ENCODE measurements at regions not wholly inside any gene's neighbourhood (a gene's known extent, or its start where the extent isn't known, plus 50 kb on each side); places are given as distances from the start of the nearest gene placed in this dataset.

DNA sequence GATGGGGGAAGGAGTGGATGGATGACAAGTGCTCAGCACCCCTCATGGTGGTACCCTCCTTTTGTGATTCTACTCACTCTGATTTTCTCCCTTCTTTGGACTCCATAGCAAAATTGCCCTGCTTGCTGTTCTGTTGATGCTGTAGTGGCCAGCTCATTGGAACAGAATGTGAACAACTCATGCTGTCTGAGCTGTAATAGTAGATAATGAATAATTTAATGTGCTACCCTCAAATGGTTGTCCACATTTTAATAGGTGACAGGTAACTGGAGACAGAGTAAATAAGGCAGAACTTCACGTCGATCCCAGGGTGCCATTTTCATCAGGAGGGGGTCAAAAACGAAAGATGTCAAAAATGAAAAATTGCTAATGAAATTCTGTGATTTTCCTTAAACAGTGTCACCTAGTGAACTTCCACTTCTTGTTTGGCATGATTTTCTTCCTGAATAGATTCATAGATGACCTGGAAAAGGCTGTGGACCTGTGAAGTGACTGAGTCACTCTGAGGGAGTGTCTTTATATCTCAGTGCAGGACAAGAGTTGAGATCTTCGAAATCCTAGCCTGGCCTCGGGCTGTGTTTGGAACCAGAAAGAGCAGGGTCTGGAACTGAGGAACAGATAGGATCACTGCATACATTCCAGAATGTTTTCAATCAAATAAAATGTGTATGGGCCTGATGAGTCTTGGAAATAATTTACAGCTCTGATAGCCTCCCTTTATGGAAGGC, 270.2 kb downstream of the PSAT1 start:
- Histone ChIP-seq H3K4me1 (no peaks in the 10 kb centered on the region), H3K9me3 (ENCODE audit: control insufficient read depth, low read length) (no peaks in the 10 kb centered on the region), H3K27ac (no peak overlapping the region), H3K36me3 (ENCODE audit: control insufficient read depth, insufficient read depth, low read length) (no peaks in the 10 kb centered on the region), H3K27me3 (ENCODE audit: control insufficient read depth, insufficient read depth, low read length) (no peaks in the 10 kb centered on the region), H3K9ac (no peak overlapping the region), H3K4me3 (ENCODE audit: low read depth, low read length) (no peak overlapping the region), H3K79me2 (no peaks in the 10 kb centered on the region), H3K4me2 (ENCODE audit: low read length) (no peak overlapping the region), H2AFZ (no peak overlapping the region)
- TF ChIP-seq, protein P1, sequence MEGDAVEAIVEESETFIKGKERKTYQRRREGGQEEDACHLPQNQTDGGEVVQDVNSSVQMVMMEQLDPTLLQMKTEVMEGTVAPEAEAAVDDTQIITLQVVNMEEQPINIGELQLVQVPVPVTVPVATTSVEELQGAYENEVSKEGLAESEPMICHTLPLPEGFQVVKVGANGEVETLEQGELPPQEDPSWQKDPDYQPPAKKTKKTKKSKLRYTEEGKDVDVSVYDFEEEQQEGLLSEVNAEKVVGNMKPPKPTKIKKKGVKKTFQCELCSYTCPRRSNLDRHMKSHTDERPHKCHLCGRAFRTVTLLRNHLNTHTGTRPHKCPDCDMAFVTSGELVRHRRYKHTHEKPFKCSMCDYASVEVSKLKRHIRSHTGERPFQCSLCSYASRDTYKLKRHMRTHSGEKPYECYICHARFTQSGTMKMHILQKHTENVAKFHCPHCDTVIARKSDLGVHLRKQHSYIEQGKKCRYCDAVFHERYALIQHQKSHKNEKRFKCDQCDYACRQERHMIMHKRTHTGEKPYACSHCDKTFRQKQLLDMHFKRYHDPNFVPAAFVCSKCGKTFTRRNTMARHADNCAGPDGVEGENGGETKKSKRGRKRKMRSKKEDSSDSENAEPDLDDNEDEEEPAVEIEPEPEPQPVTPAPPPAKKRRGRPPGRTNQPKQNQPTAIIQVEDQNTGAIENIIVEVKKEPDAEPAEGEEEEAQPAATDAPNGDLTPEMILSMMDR (IDR thresholded peaks at IDR 0.05), result no peak

DNA sequence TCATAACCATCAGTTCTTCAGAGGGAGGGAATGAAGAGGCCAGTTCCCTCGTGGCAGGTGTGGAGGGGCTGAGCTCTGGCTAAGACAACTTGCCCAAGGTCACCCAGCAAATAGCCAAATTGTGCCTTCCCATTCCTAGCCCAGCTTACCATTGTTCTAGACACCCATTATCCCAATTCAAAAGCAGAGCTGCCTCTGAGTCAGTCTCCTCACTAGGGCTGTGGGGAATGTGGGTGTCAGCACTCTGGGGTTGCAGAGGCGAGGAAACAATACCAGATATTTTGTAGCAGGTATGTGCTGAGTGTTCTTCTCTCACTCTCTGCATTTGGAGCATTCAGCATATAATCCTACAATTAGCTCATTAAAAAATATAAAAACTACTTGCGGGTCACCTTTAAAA, 270.8 kb downstream of the PSAT1 start:
- H3K4me3 ChIP-seq (ENCODE audit: low read depth, low read length), result no peak overlapping the region
- no peak overlapping the region for H3K4me2 ChIP-seq (ENCODE audit: low read length)
- no peak overlapping the region for H3K9ac ChIP-seq
- no peaks in the 10 kb centered on the region for H3K4me1 ChIP-seq
- H3K27me3 ChIP-seq (ENCODE audit: control insufficient read depth, insufficient read depth, low read length), result no peaks in the 10 kb centered on the region
- H3K36me3 ChIP-seq (ENCODE audit: control insufficient read depth, insufficient read depth, low read length), result no peaks in the 10 kb centered on the region
- no peaks in the 10 kb centered on the region for H3K79me2 ChIP-seq
- no peak overlapping the region for H3K27ac ChIP-seq
- TF ChIP-seq, protein P1 (IDR thresholded peaks at IDR 0.05), result no peak
- H3K9me3 ChIP-seq (ENCODE audit: control insufficient read depth, low read length), result no peaks in the 10 kb centered on the region
- H2AFZ ChIP-seq, result no peak overlapping the region

DNA sequence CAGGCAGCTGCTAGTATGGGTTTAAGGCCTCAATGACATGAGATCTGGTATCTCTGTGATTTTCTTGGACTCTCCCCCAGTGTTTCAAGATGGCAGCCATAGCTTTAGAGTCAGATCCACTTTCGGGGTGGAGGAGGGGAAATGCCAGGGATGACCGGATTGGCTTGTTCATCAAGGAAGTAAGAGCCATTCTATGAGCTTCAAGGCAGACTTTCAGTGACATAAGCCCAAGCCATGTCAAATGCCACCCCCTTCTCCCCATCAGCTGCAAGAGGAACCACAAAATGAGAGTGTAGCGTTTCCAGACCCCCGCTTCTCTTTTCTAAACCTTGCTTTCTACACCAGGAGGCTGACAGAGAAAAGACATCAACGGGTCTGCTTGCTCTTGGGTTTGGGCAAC, 271.8 kb downstream of the PSAT1 start:
- no peak overlapping the region for H2AFZ ChIP-seq
- no peak overlapping the region for H3K27ac ChIP-seq
- H3K79me2 ChIP-seq, result no peaks in the 10 kb centered on the region
- H3K36me3 ChIP-seq (ENCODE audit: control insufficient read depth, insufficient read depth, low read length), result no peaks in the 10 kb centered on the region
- H3K9ac ChIP-seq, result no peak overlapping the region
- H3K27me3 ChIP-seq (ENCODE audit: control insufficient read depth, insufficient read depth, low read length), result no peaks in the 10 kb centered on the region
- no peak overlapping the region for H3K4me2 ChIP-seq (ENCODE audit: low read length)
- TF ChIP-seq, protein P1 (IDR thresholded peaks at IDR 0.05), result no peak
- H3K4me1 ChIP-seq, result no peaks in the 10 kb centered on the region
- no peak overlapping the region for H3K4me3 ChIP-seq (ENCODE audit: low read depth, low read length)
- H3K9me3 ChIP-seq (ENCODE audit: control insufficient read depth, low read length), result no peaks in the 10 kb centered on the region

DNA sequence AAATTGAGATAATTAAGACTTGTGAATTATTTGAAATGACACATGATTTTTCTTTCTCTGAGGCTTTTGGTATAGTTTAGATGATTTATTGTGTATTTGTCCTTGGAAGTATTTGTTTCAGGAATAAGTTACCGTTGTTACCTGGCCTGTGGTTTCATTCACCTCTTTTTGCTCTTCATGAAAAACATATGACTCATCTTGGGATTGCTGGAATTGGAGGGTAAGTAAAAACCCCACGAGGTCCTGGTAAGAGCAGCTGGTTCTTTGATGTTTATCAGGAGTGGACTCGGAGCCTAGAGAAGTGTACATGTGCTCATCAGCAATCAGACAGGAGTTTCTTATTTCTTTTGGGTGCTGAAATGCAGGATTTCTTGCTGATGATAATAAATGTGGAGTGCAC, 275.3 kb downstream of the PSAT1 start:
- no peaks in the 10 kb centered on the region for H3K9me3 ChIP-seq (ENCODE audit: control insufficient read depth, low read length)
- H3K9ac ChIP-seq, result no peak overlapping the region
- H3K4me2 ChIP-seq (ENCODE audit: low read length), result no peak overlapping the region
- no peaks in the 10 kb centered on the region for H3K27me3 ChIP-seq (ENCODE audit: control insufficient read depth, insufficient read depth, low read length)
- H3K4me1 ChIP-seq, result no peaks in the 10 kb centered on the region
- H3K4me3 ChIP-seq (ENCODE audit: low read depth, low read length), result no peak overlapping the region
- no peaks in the 10 kb centered on the region for H3K36me3 ChIP-seq (ENCODE audit: control insufficient read depth, insufficient read depth, low read length)
- no peak overlapping the region for H3K27ac ChIP-seq
- H3K79me2 ChIP-seq, result no peaks in the 10 kb centered on the region
- TF ChIP-seq, protein P1 (IDR thresholded peaks at IDR 0.05), result no peak
- H2AFZ ChIP-seq, result no peak overlapping the region

DNA sequence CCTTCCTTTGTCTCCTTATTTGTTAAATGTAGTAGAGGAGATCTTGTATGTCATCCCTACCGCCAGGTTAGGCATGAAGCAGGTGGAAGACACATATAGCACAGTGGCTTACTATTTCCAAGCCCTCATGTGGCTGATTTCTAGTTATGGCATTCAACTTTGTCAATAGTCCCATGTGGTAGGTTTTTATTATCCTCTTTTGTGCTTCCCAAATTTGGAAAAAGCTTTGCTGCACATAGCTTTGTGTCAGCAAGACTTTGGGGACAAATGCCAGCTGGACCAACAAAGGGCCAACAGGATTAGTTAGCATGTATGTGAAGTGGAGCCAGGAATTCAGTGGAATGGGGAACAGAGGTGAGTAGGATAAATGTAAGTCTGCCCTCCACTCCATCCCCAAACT, 276.3 kb downstream of the PSAT1 start:
- H3K27ac ChIP-seq, result no peak overlapping the region
- TF ChIP-seq, protein P1 (IDR thresholded peaks at IDR 0.05), result no peak
- no peaks in the 10 kb centered on the region for H3K36me3 ChIP-seq (ENCODE audit: control insufficient read depth, insufficient read depth, low read length)
- no peak overlapping the region for H2AFZ ChIP-seq
- no peaks in the 10 kb centered on the region for H3K79me2 ChIP-seq
- no peaks in the 10 kb centered on the region for H3K27me3 ChIP-seq (ENCODE audit: control insufficient read depth, insufficient read depth, low read length)
- no peak overlapping the region for H3K4me2 ChIP-seq (ENCODE audit: low read length)
- no peaks in the 10 kb centered on the region for H3K9me3 ChIP-seq (ENCODE audit: control insufficient read depth, low read length)
- no peak overlapping the region for H3K4me3 ChIP-seq (ENCODE audit: low read depth, low read length)
- no peaks in the 10 kb centered on the region for H3K4me1 ChIP-seq
- no peak overlapping the region for H3K9ac ChIP-seq
